K562 (cell line): ENCODE measurements at regions not wholly inside any gene's neighbourhood (a gene's known extent, or its start where the extent isn't known, plus 50 kb on each side); places are given as distances from the start of the nearest gene placed in this dataset.

ENCODE experiments used
- CTCF ChIP-seq, 3 experiments: IDR thresholded peaks in 2 of 3; conservative IDR thresholded peaks in 1 of 3; 2 replicates each; pipeline ENCODE4 v1.5.1; 2011 to 2012; ENCODE audit warnings: low read length in 3 of 3, mild to moderate bottlenecking in 3 of 3, control low read depth in 2 of 3, improper control_type of control experiment in 1 of 3, inconsistent platforms in 1 of 3, low read depth in 1 of 3, mixed read lengths in 1 of 3, moderate library complexity in 1 of 3; ENCODE audit not compliant: insufficient read depth in 2 of 3
- ELK1 ChIP-seq: sonication (generic); formaldehyde crosslinking; IDR thresholded peaks from 2 replicates; pipeline ENCODE4 v1.8.1; 2022; ENCODE audit warnings: missing genetic modification reagents
- MAZ ChIP-seq, 2 experiments: fragments of 450-650 bp in 1 of 2; sonication (generic) in 1 of 2; formaldehyde crosslinking; IDR thresholded peaks in 1 of 2; conservative IDR thresholded peaks in 1 of 2; 2 replicates each; pipeline versions ENCODE4 v1.4.0 to v1.5.0; 2020; ENCODE audit warnings: mild to moderate bottlenecking in 1 of 2, missing genetic modification reagents in 1 of 2
- MECOM ChIP-seq: fragments of 250-450 bp; sonication (Bioruptor Pico); IDR thresholded peaks from 2 replicates; pipeline ENCODE4 v1.8.0; 2022; ENCODE audit warnings: inconsistent platforms
- MYBL2 ChIP-seq, 2 experiments: fragments of 450-650 bp in 1 of 2; sonication (generic) in 1 of 2; formaldehyde crosslinking in 1 of 2; IDR thresholded peaks; 2 replicates each; pipeline versions ENCODE4 v1.6.1 to v1.8.1; 2017 to 2022; ENCODE audit warnings: borderline replicate concordance in 1 of 2, inconsistent platforms in 1 of 2, low read depth in 1 of 2, mild to moderate bottlenecking in 1 of 2, missing genetic modification reagents in 1 of 2, moderate library complexity in 1 of 2
- NCOA6 ChIP-seq: fragments of 450-650 bp; IDR thresholded peaks from 2 replicates; pipeline ENCODE4 v1.6.1; 2017; ENCODE audit warnings: mild to moderate bottlenecking
- NFIX ChIP-seq: fragments of 250-450 bp; sonication (Bioruptor Pico); IDR thresholded peaks from 2 replicates; pipeline ENCODE4 v1.4.0; 2020; ENCODE audit warnings: low read depth, mild to moderate bottlenecking, moderate library complexity
- NR2C1 ChIP-seq, 2 experiments: fragments of 450-650 bp; IDR thresholded peaks; 2 replicates each; pipeline ENCODE4 v1.6.1; 2017; ENCODE audit warnings: mild to moderate bottlenecking in 2 of 2, antibody characterized with exemption in 1 of 2, inconsistent platforms in 1 of 2, missing compliant biosample characterization in 1 of 2, missing genetic modification characterization in 1 of 2
- NRF1 ChIP-seq, 2 experiments: fragments of 450-650 bp; IDR thresholded peaks in 1 of 2; conservative IDR thresholded peaks in 1 of 2; 2 replicates each; pipeline ENCODE4 v1.6.1; 2014; ENCODE audit warnings: mild to moderate bottlenecking in 2 of 2
- POLR2A ChIP-seq: fragments of 450-650 bp; conservative IDR thresholded peaks from 2 replicates; pipeline ENCODE4 v1.6.1; 2016
- SETDB1 ChIP-seq: IDR thresholded peaks from one replicate; pipeline ENCODE4 v1.6.1; 2012; ENCODE audit warnings: low read length, control low read depth, inconsistent platforms
- SNIP1 ChIP-seq: fragments of 450-650 bp; IDR thresholded peaks from 2 replicates; pipeline ENCODE4 v1.7.1; 2017; ENCODE audit warnings: low read depth, mild to moderate bottlenecking
- ZNF407 ChIP-seq: fragments of 450-650 bp; IDR thresholded peaks from 2 replicates; pipeline ENCODE4 v1.6.1; 2016; ENCODE audit warnings: low read depth

- TF ChIP-seq NFIX (no peak), SNIP1 (no peak), CTCF (IDR thresholded peaks at IDR 0.05 in 2 of 3, conservative IDR thresholded peaks at IDR 0.05 in 1 of 3; ENCODE audit: insufficient read depth in 2 of 3, low read depth in 1 of 3, low read length in 3 of 3) (no peak), MYBL2 (IDR thresholded peaks at IDR 0.05; ENCODE audit: low read depth) (no peak), MYBL2 (CRISPR knock-in tag; IDR thresholded peaks at IDR 0.05; ENCODE audit: borderline replicate concordance) (no peak), MAZ (CRISPR knock-in tag; conservative IDR thresholded peaks at IDR 0.05 in 1 of 2, IDR thresholded peaks at IDR 0.05 in 1 of 2) (no peak), POLR2A (no peak), NCOA6 (no peak), NRF1 (conservative IDR thresholded peaks at IDR 0.05 in 1 of 2, IDR thresholded peaks at IDR 0.05 in 1 of 2) (no peak), ELK1 (CRISPR knock-in tag) (no peak), MECOM (CRISPR knock-in tag) (no peak), SETDB1 (no peak), NR2C1 (IDR thresholded peaks at IDR 0.05) (no peak), NR2C1 (tag; IDR thresholded peaks at IDR 0.05) (no peak), ZNF407 (no peak)
These were observed 102.3 kb upstream of the MAP2 start for GRCh38 chr2:209321581-209321980.
